Mesodermal cell (in vitro differentiated cells): ENCODE measurements at regions not wholly inside any gene's neighbourhood (a gene's known extent, or its start where the extent isn't known, plus 50 kb on each side); places are given as distances from the start of the nearest gene placed in this dataset.
"Not testable (repeated sequence)": the region's sequence is repeated elsewhere in the genome, so short reads cannot be mapped to it uniquely, and the experiment has no call there.

ENCODE experiments used
- H3K27ac ChIP-seq: 2 replicates; pipeline ENCODE4 v1.7.0; 2013; ENCODE audit warnings: mild to moderate bottlenecking, low read depth, low read length, moderate library complexity; ENCODE audit not compliant: severe bottlenecking
- H3K36me3 ChIP-seq: 2 replicates; pipeline ENCODE4 v1.7.1; 2013; ENCODE audit warnings: mild to moderate bottlenecking, low read length, moderate library complexity; ENCODE audit not compliant: control insufficient read depth, insufficient read depth
- H3K4me1 ChIP-seq: one replicate; pipeline ENCODE4 v1.7.1; 2013; ENCODE audit warnings: mild to moderate bottlenecking, low read length; ENCODE audit not compliant: insufficient read depth, control insufficient read depth, poor library complexity, severe bottlenecking
- H3K4me3 ChIP-seq: 2 replicates; pipeline ENCODE4 v1.7.0; 2013; ENCODE audit warnings: low read length, control low read depth, mild to moderate bottlenecking; ENCODE audit not compliant: insufficient read depth, poor library complexity, severe bottlenecking; ENCODE audit errors: extremely low read depth
- H3K9me3 ChIP-seq: 2 replicates; pipeline ENCODE4 v1.7.1; 2013; ENCODE audit warnings: mild to moderate bottlenecking, low read length, moderate library complexity; ENCODE audit not compliant: control insufficient read depth
- WGBS, 2 experiments: methylation state at CpG; one replicate each; pipeline ENCODE4 v1.1.5; 2013; ENCODE audit warnings: missing lambda C conversion rate in 2 of 2; ENCODE audit not compliant: insufficient coverage in 2 of 2; 5-methylcytosine and 5-hydroxymethylcytosine counted together

GRCh38 chr5:145616739-145617138, 218.4 kb downstream of the PRELID2 start:
- H3K4me1 ChIP-seq, H3K36me3 ChIP-seq, H3K27ac ChIP-seq, H3K9me3 ChIP-seq, H3K4me3 ChIP-seq: not testable (repeated sequence)
- WGBS, 2 experiments: 67 to 94% methylated on average over 1 to 3 of the region's 7 CpGs

- 90% methylated on average over 2 of the region's 2 CpGs; no CpG with 5 or more reads in 1 of the 2 experiments for WGBS, 2 experiments
- Histone ChIP-seq H3K27ac (no peak overlapping the region), H3K9me3 (no peaks in the 10 kb centered on the region), H3K4me1 (no peaks in the 10 kb centered on the region), H3K36me3 (no peaks in the 10 kb centered on the region), H3K4me3 (no peak overlapping the region)
These were observed 236.2 kb downstream of the PRELID2 start for GRCh38 chr5:145598983-145599382.

GRCh38 chr5:145598184-145598583, 237.0 kb downstream of the PRELID2 start:
- WGBS, 2 experiments: 90 to 92% methylated on average over 2 of the region's 5 CpGs
- no peaks in the 10 kb centered on the region for H3K36me3 ChIP-seq
- H3K27ac ChIP-seq: no peak overlapping the region

GRCh38 chr5:145591578-145591977, 243.6 kb downstream of the PRELID2 start:
- H3K27ac ChIP-seq: no peak overlapping the region
- no CpG with 5 or more reads among the region's 1 CpG for WGBS, 2 experiments
- H3K4me3 ChIP-seq: no peak overlapping the region
- H3K4me1 ChIP-seq: peaks cover 9% of the 10 kb centered on the region
- H3K36me3 ChIP-seq: no peaks in the 10 kb centered on the region
- no peaks in the 10 kb centered on the region for H3K9me3 ChIP-seq

More at GRCh38 chr5:145598184-145598583, 237.0 kb downstream of the PRELID2 start:
- Histone ChIP-seq H3K4me3 (no peak overlapping the region), H3K4me1 (no peaks in the 10 kb centered on the region), H3K9me3 (no peaks in the 10 kb centered on the region)

GRCh38 chr5:145589063-145589462, 246.1 kb downstream of the PRELID2 start:
- H3K27ac ChIP-seq: no peak overlapping the region
- peaks cover 9% of the 10 kb centered on the region for H3K4me1 ChIP-seq
- H3K4me3 ChIP-seq: no peak overlapping the region
- H3K36me3 ChIP-seq: no peaks in the 10 kb centered on the region
- WGBS, 2 experiments: no CpG with 5 or more reads among the region's 2 CpGs
- no peaks in the 10 kb centered on the region for H3K9me3 ChIP-seq

GRCh38 chr5:145588558-145588957, 246.6 kb downstream of the PRELID2 start:
- no peaks in the 10 kb centered on the region for H3K9me3 ChIP-seq
- peaks cover 9% of the 10 kb centered on the region for H3K4me1 ChIP-seq
- H3K4me3 ChIP-seq: no peak overlapping the region
- H3K36me3 ChIP-seq: no peaks in the 10 kb centered on the region
- H3K27ac ChIP-seq: no peak overlapping the region
- 80 to 100% methylated on average over 1 of the region's 2 CpGs for WGBS, 2 experiments

GRCh38 chr5:145588113-145588512, 247.0 kb downstream of the PRELID2 start:
- H3K27ac ChIP-seq: no peak overlapping the region
- H3K36me3 ChIP-seq: no peaks in the 10 kb centered on the region
- H3K9me3 ChIP-seq: no peaks in the 10 kb centered on the region
- 100% methylated on average over 1 of the region's 4 CpGs; no CpG with 5 or more reads in 1 of the 2 experiments for WGBS, 2 experiments
- H3K4me3 ChIP-seq: no peak overlapping the region
- peaks cover 9% of the 10 kb centered on the region for H3K4me1 ChIP-seq

GRCh38 chr5:145587710-145588109, 247.4 kb downstream of the PRELID2 start:
- WGBS, 2 experiments: 100% methylated on average over 1 of the region's 1 CpG
- no peak overlapping the region for H3K4me3 ChIP-seq
- peaks cover 9% of the 10 kb centered on the region for H3K4me1 ChIP-seq
- H3K36me3 ChIP-seq: no peaks in the 10 kb centered on the region
- H3K27ac ChIP-seq: peak overlapping the region; percentile 12
- no peaks in the 10 kb centered on the region for H3K9me3 ChIP-seq

- no peaks in the 10 kb centered on the region for H3K9me3 ChIP-seq
- H3K27ac ChIP-seq: peak overlapping the region; percentile 12
- 89 to 92% methylated on average over 5 to 6 of the region's 6 CpGs for WGBS, 2 experiments
- H3K4me1 ChIP-seq: peaks cover 9% of the 10 kb centered on the region
- no peak overlapping the region for H3K4me3 ChIP-seq
- H3K36me3 ChIP-seq: no peaks in the 10 kb centered on the region
These were observed 247.9 kb downstream of the PRELID2 start for GRCh38 chr5:145587308-145587672.

- peaks cover 9% of the 10 kb centered on the region for H3K4me1 ChIP-seq
- H3K4me3 ChIP-seq: no peak overlapping the region
- H3K36me3 ChIP-seq: no peaks in the 10 kb centered on the region
- WGBS, 2 experiments: 75 to 100% methylated on average over 1 of the region's 5 CpGs
- H3K9me3 ChIP-seq: no peaks in the 10 kb centered on the region
- H3K27ac ChIP-seq: peak overlapping the region; percentile 12
These were observed 248.4 kb downstream of the PRELID2 start for GRCh38 chr5:145586661-145587307.

- 94 to 100% methylated on average over 2 of the region's 5 CpGs for WGBS, 2 experiments
- Histone ChIP-seq H3K36me3 (no peaks in the 10 kb centered on the region), H3K9me3 (no peaks in the 10 kb centered on the region), H3K4me3 (no peak overlapping the region), H3K4me1 (peaks cover 9% of the 10 kb centered on the region), H3K27ac (no peak overlapping the region)
These were observed 249.5 kb downstream of the PRELID2 start for GRCh38 chr5:145585443-145586148.
